Activated CD4-positive, alpha-beta T cell treated with anti-CD3 and anti-CD28 coated beads, Interleukin-2, Interleukin-6, amounts not matched to agents 100 ng/mL and 50 ng/mL, durations not matched to agents 16 hours and 8 hours (primary cell): ENCODE measurements at regions not wholly inside any gene's neighbourhood (a gene's known extent, or its start where the extent isn't known, plus 50 kb on each side); places are given as distances from the start of the nearest gene placed in this dataset.
"Not testable (repeated sequence)": the region's sequence is repeated elsewhere in the genome, so short reads cannot be mapped to it uniquely, and the experiment has no call there.

ENCODE experiments used
- DNase-seq: peaks from one replicate; pipeline ENCODE4 v3.0.0-alpha.2; 2020

GRCh38 chr2:230593765-230594164, 118.9 kb upstream of the CAB39 start:
- no peak for DNase-seq

- DNase-seq = no peak
These were observed 118.3 kb upstream of the CAB39 start for GRCh38 chr2:230594286-230594840.

- DNase-seq = no peak
These were observed 112.8 kb upstream of the CAB39 start for GRCh38 chr2:230599853-230600252.

GRCh38 chr2:230600285-230600684, 112.4 kb upstream of the CAB39 start:
- DNase-seq = peak; percentile 23

- DNase-seq = no peak
These were observed 111.8 kb upstream of the CAB39 start for GRCh38 chr2:230600881-230601280.

GRCh38 chr2:230601510-230601909, 111.1 kb upstream of the CAB39 start:
- peak; percentile 16 for DNase-seq

GRCh38 chr2:230602562-230603230, 109.9 kb upstream of the CAB39 start:
- peak; percentile 71 for DNase-seq

- DNase-seq = not testable (repeated sequence)
These were observed 109.3 kb upstream of the CAB39 start for GRCh38 chr2:230603317-230603716.

GRCh38 chr2:230604158-230604557, 108.5 kb upstream of the CAB39 start:
- DNase-seq = not testable (repeated sequence)

GRCh38 chr2:230614040-230614439, 98.6 kb upstream of the CAB39 start:
- no peak for DNase-seq

GRCh38 chr2:230614913-230615332, 97.7 kb upstream of the CAB39 start:
- no peak for DNase-seq

- DNase-seq = not testable (repeated sequence)
These were observed 95.4 kb upstream of the CAB39 start for GRCh38 chr2:230617256-230617706.

- no peak for DNase-seq
These were observed 93.2 kb upstream of the CAB39 start for GRCh38 chr2:230619491-230619890.

GRCh38 chr2:230625220-230625619, 87.4 kb upstream of the CAB39 start:
- not testable (repeated sequence) for DNase-seq

- DNase-seq = not testable (repeated sequence)
These were observed 85.6 kb upstream of the CAB39 start for GRCh38 chr2:230627091-230627490.

- DNase-seq = no peak
These were observed 84.6 kb upstream of the CAB39 start for GRCh38 chr2:230627806-230628724.

- no peak for DNase-seq
These were observed 81.2 kb upstream of the CAB39 start for GRCh38 chr2:230631470-230631869.

- no peak for DNase-seq
These were observed 78.5 kb upstream of the CAB39 start for GRCh38 chr2:230634146-230634545.

- DNase-seq = not testable (repeated sequence)
These were observed 77.8 kb upstream of the CAB39 start for GRCh38 chr2:230634721-230635313.

GRCh38 chr2:230636684-230637271, 75.9 kb upstream of the CAB39 start:
- DNase-seq = peak; percentile 12

- DNase-seq = not testable (repeated sequence)
These were observed 75.2 kb upstream of the CAB39 start for GRCh38 chr2:230637486-230637885.

- no peak for DNase-seq
These were observed 72.1 kb upstream of the CAB39 start for GRCh38 chr2:230640540-230641011.

GRCh38 chr2:230642966-230643365, 69.7 kb upstream of the CAB39 start:
- DNase-seq = no peak
